Endometrial microvascular endothelial cells (primary cell): ENCODE measurements at regions not wholly inside any gene's neighbourhood (a gene's known extent, or its start where the extent isn't known, plus 50 kb on each side); places are given as distances from the start of the nearest gene placed in this dataset.

Source experiments
- in situ Hi-C: cut with HindIII; loops from 2 replicates; pipeline ENCODE4 v1.10.0; 2017; ENCODE audit warnings: low sequenced_read_pairs, low pct_unique_long_range_greater_than_20kb; ENCODE audit errors: inconsistent ontology term

GRCh38 chr18:24530630-24531111 is 70.2 kb downstream of the HRH4 start:
- in situ Hi-C loops, result no loop called here

GRCh38 chr18:24534271-24534670 is 73.8 kb downstream of the HRH4 start:
- in situ Hi-C loops, result no loop called here

DNA sequence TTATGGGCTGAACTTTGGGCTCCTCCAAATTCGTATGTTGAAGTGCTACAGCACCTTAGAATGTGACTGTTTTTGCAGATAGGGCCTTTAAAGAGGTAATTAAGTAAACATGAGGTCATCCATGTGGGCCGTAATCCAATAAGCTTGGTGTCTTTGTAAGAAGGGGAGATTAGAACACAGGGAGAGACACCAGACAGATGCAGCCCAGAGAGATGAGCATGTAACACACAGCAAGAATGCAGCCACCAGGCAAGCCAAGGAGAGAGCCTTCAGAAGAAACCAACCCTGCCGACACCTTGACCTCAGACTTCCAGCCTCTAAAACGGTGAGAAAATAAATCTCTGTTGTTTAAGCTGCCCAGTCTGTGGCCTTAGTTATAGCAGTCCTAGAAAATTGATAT is 74.3 kb downstream of the HRH4 start:
- in situ Hi-C loops, result no loop called here

GRCh38 chr18:24535527-24536295 is 75.3 kb downstream of the HRH4 start:
- in situ Hi-C loops, result no loop called here

DNA sequence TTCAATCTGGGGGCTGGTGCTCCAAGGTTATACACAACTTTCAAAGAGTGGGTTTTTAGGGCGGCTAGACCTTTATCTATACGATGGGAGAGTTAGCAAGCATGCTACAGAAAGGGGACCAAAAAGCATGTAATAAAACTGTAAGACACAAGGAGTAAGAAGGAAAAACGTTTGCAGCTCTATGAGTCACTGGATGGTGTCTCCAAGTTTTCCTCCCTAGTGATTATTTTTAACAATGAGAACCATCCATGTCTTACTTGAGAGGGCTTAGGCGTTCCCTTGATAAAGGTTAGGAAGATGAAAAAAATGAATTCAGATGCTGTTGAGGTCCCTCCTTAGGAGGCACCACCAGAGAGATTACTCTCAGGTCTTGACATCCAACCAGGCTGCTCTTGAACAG is 75.9 kb downstream of the HRH4 start:
- in situ Hi-C loops, result no loop called here

DNA sequence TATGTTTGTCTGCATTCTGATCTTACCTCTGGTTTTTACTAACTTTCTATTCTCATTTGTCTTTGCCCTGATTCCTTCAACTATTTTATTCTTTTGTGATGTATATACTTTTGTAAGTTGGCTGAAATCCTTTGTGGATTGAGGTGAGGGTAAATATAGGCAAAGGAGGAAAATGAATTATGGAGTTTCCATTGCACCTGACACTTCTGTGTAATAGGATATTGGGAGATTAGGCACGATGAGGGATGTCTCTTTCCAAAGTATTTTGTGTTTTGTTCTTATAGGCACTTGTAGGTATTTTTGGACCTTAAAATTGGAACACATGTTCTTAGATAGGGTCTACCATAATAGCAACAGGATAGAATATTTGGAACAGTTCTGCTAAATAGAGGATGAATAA is 76.4 kb downstream of the HRH4 start:
- in situ Hi-C loops, result no loop called here

- in situ Hi-C loops, result no loop called here
These were observed 78.2 kb downstream of the HRH4 start for GRCh38 chr18:24538414-24539264.

- in situ Hi-C loops, result no loop called here
These were observed 79.6 kb downstream of the HRH4 start for GRCh38 chr18:24539866-24540617.

- in situ Hi-C loops, result no loop called here
These were observed 80.5 kb downstream of the HRH4 start for GRCh38 chr18:24540896-24541295.

GRCh38 chr18:24543086-24543794 is 82.8 kb downstream of the HRH4 start:
- in situ Hi-C loops, result no loop called here

DNA sequence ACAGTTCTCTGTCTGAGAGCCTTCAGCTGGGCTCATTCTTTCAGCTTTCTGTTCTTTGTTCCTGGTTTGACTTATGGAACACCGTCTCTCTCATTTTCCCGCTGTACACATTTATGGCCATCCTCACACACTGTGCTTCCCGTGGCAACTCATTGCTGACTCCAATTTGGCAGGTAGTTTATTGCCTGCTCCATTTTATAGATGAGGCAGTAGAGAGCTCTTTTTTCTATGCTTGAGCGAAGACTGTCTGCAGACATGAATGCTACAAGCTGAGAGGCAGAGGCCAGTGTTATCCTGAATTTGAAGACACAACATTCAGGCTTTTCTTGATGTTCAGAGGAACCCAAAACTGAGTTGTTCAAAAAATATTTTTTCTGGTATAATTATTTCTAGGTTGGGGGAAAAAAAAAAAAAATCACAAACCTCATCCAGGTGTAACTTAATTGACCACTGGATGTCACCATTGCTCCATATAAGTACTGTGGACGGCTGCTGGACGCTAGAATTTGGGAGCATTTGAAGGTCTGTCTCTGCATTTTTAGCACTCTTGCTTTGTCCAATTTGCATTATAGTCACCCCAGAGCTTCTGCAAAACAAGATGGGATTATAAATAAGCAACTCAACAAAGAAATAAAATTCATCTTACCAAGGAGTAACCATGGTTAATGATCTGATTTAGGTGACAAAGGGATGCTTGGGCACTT is 83.5 kb downstream of the HRH4 start:
- in situ Hi-C loops, result no loop called here

DNA sequence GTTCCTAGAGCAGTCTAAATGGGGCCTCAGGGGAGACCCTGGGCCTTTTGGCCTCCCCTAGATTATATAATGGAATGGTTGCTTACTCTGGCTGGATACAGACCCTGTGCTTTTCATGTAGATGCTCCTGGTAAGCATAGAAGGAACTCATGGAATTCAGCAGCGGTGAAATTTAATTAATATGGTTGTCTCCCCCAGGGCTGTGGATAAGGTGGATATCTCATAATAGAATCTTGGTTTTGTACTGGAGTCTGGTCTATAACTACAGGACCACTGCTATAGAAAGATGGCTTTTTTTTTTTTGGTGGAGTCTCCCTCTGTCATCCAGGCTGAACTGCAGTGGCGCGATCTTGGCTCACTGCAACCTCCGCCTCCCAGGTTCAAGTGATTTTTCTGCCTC is 84.5 kb downstream of the HRH4 start:
- in situ Hi-C loops, result no loop called here

GRCh38 chr18:24545651-24546050 is 85.2 kb downstream of the HRH4 start:
- in situ Hi-C loops, result no loop called here

DNA sequence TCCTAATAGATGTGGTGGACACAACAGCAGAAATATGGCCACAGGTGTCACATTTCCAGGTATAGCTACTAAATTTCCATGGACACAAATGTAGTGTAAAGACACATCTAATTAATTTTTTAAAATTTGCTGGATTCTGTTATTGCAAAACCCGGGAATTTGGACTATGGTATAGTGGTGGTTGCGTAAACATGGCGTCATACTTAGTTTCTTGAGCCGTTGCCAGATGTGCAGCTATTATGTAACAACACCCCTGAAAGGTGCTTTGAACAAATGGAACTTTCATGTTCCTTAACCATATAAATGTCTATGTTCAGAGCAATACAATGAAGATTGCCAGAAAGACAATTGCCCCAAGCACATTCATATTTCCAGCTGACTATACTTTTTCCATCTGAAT is 85.9 kb downstream of the HRH4 start:
- in situ Hi-C loops, result no loop called here

DNA sequence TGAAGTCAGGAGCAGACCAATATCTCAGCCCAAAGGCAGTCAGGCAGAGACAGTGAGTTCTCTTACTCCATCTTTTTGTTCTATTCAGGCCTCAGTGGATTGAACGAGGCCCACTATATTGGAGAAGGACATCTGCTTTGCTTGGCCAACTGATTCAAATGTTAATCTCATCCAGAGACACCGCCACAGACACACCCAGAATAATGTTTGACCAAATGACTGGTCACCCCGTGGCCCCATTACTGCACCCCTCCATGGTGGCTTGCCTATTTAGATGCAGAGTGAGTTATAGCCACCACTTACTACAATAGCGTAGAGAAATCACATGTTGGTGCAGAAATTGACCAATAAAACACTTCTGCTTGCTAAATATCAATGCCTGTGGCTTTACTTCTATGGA is 88.1 kb downstream of the HRH4 start:
- in situ Hi-C loops, result no loop called here

DNA sequence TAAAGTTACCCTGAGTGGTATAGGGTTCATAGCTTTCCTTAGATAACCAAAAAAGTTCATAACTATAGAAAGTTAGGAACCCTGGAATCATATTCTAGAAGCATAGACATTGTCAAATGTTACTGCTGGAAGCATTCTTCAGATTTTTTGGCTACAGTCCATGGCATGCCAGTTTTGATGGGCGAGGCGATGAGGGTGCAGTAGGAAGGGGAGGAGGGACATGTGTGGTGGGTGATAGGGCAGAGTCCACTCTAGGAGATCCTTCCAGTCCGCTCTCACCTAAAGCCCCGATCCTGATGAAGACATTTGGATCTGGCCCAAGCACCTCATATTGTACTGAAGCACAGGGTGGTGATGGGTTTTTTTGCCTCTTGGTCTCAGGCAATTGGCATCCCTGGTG is 91.8 kb downstream of the HRH4 start:
- in situ Hi-C loops, result no loop called here

DNA sequence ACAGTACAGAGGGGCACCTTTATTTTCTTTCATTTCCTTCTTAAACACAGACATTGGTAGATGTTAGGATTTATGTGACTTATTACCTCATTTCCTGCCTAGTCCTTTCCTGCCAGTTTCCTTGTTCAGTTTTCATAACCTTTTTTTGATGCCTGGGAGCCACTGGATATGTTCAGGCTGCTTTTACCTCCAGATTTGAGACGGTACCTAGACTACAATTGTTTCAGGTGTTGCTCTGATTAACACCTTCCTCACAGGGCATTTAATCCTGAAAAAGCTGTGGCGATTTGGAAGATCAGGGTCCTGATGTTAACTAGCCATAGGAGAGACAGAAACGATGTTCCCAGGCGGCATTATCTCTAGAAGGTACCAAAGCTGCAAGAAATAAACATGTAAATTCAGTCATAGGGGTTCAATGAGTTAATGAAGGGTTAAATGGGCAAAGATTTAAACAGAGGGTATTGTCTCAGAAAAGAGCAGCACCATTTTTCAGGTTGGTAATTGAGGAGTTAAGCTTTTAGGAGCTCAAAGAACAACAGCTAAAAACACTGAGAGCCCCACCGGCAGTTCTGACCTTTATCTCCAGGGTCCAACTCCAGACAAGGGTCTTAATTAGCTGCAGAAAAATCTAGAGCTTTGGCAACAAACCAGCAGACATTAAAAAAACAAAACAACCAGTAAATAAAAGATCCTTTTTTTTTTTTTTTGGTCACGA is 93.3 kb downstream of the HRH4 start:
- in situ Hi-C loops, result no loop called here

- in situ Hi-C loops, result no loop called here
These were observed 98.0 kb downstream of the HRH4 start for GRCh38 chr18:24558403-24558802.
